Astrocyte (in vitro differentiated cells and primary cell): ENCODE measurements at regions not wholly inside any gene's neighbourhood (a gene's known extent, or its start where the extent isn't known, plus 50 kb on each side); places are given as distances from the start of the nearest gene placed in this dataset.

Source experiments
- DNase-seq: peaks from one replicate; pipeline ENCODE4 v3.0.0-alpha.2; 2010; ENCODE audit warnings: low read depth
- FAIRE-seq: peaks from 2 replicates; lab custom pipeline; 2011; peaks lifted over from hg19 to GRCh38; lab: Jason Lieb, UNC
- H2AFZ ChIP-seq: 2 replicates; pipeline ENCODE4 v1.6.0; 2012; ENCODE audit warnings: low read depth, low read length, inconsistent platforms
- H3K27ac ChIP-seq: 2 replicates; pipeline ENCODE4 v1.5.1; 2011; ENCODE audit warnings: low read depth, low read length, inconsistent platforms
- H3K27me3 ChIP-seq: 2 replicates; pipeline ENCODE4 v1.6.0; 2011; ENCODE audit warnings: low read length, inconsistent platforms; ENCODE audit not compliant: insufficient read depth
- H3K36me3 ChIP-seq: 2 replicates; pipeline ENCODE4 v1.5.1; 2011; ENCODE audit warnings: low read length, inconsistent platforms; ENCODE audit not compliant: insufficient read depth
- H3K4me1 ChIP-seq: 2 replicates; pipeline ENCODE4 v1.5.1; 2011; ENCODE audit warnings: low read length, inconsistent platforms; ENCODE audit not compliant: insufficient read depth
- H3K4me2 ChIP-seq: 2 replicates; pipeline ENCODE4 v1.6.0; 2012; ENCODE audit warnings: low read length, inconsistent platforms
- H3K4me3 ChIP-seq: 2 replicates; pipeline ENCODE4 v1.5.1; 2011; ENCODE audit warnings: low read depth, mild to moderate bottlenecking, low read length, inconsistent platforms; ENCODE audit not compliant: insufficient read depth
- H3K79me2 ChIP-seq: 2 replicates; pipeline ENCODE4 v1.6.0; 2012; ENCODE audit warnings: mild to moderate bottlenecking, low read length, inconsistent platforms; ENCODE audit not compliant: insufficient read depth
- H3K9ac ChIP-seq: 2 replicates; pipeline ENCODE4 v1.6.0; 2012; ENCODE audit warnings: mild to moderate bottlenecking, low read length, inconsistent platforms
- H3K9me3 ChIP-seq: 2 replicates; pipeline ENCODE4 v1.5.1; 2012; ENCODE audit warnings: low read depth, mild to moderate bottlenecking, low read length, inconsistent platforms; ENCODE audit not compliant: insufficient read depth
- H4K20me1 ChIP-seq: 2 replicates; pipeline ENCODE4 v1.6.0; 2012; ENCODE audit warnings: low read length, inconsistent platforms; ENCODE audit not compliant: insufficient read depth
- H3K27ac Mint-ChIP-seq: one replicate; pipeline ENCODE4 v1.8.0; 2021; ENCODE audit warnings: mild to moderate bottlenecking, mixed read lengths; ENCODE audit not compliant: unreplicated experiment
- H3K27me3 Mint-ChIP-seq: one replicate; pipeline ENCODE4 v1.8.0; 2021; ENCODE audit warnings: low read depth, mixed read lengths; ENCODE audit not compliant: unreplicated experiment
- H3K36me3 Mint-ChIP-seq: one replicate; pipeline ENCODE4 v1.8.0; 2021; ENCODE audit warnings: low read depth, mixed read lengths; ENCODE audit not compliant: unreplicated experiment
- H3K4me1 Mint-ChIP-seq: one replicate; pipeline ENCODE4 v1.8.0; 2021; ENCODE audit warnings: low read depth, mixed read lengths; ENCODE audit not compliant: unreplicated experiment
- H3K4me3 Mint-ChIP-seq: one replicate; pipeline ENCODE4 v1.8.0; 2021; ENCODE audit warnings: mild to moderate bottlenecking, moderate library complexity, mixed read lengths; ENCODE audit not compliant: unreplicated experiment
- H3K9me3 Mint-ChIP-seq: one replicate; pipeline ENCODE4 v1.8.0; 2021; ENCODE audit warnings: mild to moderate bottlenecking, mixed read lengths; ENCODE audit not compliant: unreplicated experiment
- CTCF ChIP-seq: IDR thresholded peaks from 2 replicates; pipeline ENCODE4 v1.5.1; 2011; ENCODE audit warnings: low read depth, mild to moderate bottlenecking, inconsistent platforms, low read length, moderate library complexity; ENCODE audit not compliant: insufficient read depth
- EZH2 ChIP-seq: IDR thresholded peaks from 2 replicates; pipeline ENCODE4 v1.6.1; 2012; ENCODE audit warnings: mild to moderate bottlenecking, low read length, inconsistent platforms; ENCODE audit not compliant: insufficient read depth

- Mint-ChIP-seq H3K4me3 (no peak overlapping the region), H3K9me3 (peaks cover 3% of the 10 kb centered on the region), H3K4me1 (no peaks in the 10 kb centered on the region), H3K27me3 (no peaks in the 10 kb centered on the region), H3K27ac (no peak overlapping the region), H3K36me3 (no peaks in the 10 kb centered on the region)
- no peaks in the 10 kb centered on the region for H3K79me2 ChIP-seq
- no peaks in the 10 kb centered on the region for H3K9me3 ChIP-seq
- no peak overlapping the region for H3K4me2 ChIP-seq
- no peaks in the 10 kb centered on the region for H3K36me3 ChIP-seq
- H2AFZ ChIP-seq = no peak overlapping the region
- no peaks in the 10 kb centered on the region for H3K4me1 ChIP-seq
- FAIRE-seq (no peak), DNase-seq (peak; percentile 56)
- no peaks in the 10 kb centered on the region for H4K20me1 ChIP-seq
- no peak overlapping the region for H3K27ac ChIP-seq
- TF ChIP-seq EZH2 (no peak), CTCF (no peak)
- no peaks in the 10 kb centered on the region for H3K27me3 ChIP-seq
- no peak overlapping the region for H3K4me3 ChIP-seq
- no peak overlapping the region for H3K9ac ChIP-seq
These were observed 564.4 kb downstream of the SEMA5A start for GRCh38 chr5:8981496-8981895.

- H3K79me2 ChIP-seq = no peaks in the 10 kb centered on the region
- Mint-ChIP-seq H3K27me3 (no peaks in the 10 kb centered on the region), H3K4me3 (no peak overlapping the region), H3K9me3 (no peaks in the 10 kb centered on the region), H3K27ac (no peak overlapping the region), H3K4me1 (no peaks in the 10 kb centered on the region), H3K36me3 (no peaks in the 10 kb centered on the region)
- DNase-seq = no peak
- H3K4me1 ChIP-seq = no peaks in the 10 kb centered on the region
- no peaks in the 10 kb centered on the region for H3K36me3 ChIP-seq
- FAIRE-seq = no peak
- no peaks in the 10 kb centered on the region for H4K20me1 ChIP-seq
- H2AFZ ChIP-seq = no peak overlapping the region
- no peak for TF ChIP-seq EZH2
- no peak for TF ChIP-seq CTCF
- H3K9ac ChIP-seq = no peak overlapping the region
- no peaks in the 10 kb centered on the region for H3K9me3 ChIP-seq
- no peak overlapping the region for H3K4me3 ChIP-seq
- H3K4me2 ChIP-seq = no peak overlapping the region
- no peaks in the 10 kb centered on the region for H3K27me3 ChIP-seq
- no peak overlapping the region for H3K27ac ChIP-seq
These were observed 561.5 kb downstream of the SEMA5A start for GRCh38 chr5:8984386-8984785.
